ENCODE measurements at regions not wholly inside any gene's neighbourhood (a gene's known extent, or its start where the extent isn't known, plus 50 kb on each side); places are given as distances from the start of the nearest gene placed in this dataset.

- Histone ChIP-seq H3K4me2 (ENCODE audit: low read depth, low read length) (no peak overlapping the region), H3K36me3 (replicated peaks in 1 of 2; ENCODE audit: control insufficient read depth in 1 of 2, insufficient read depth in 2 of 2, low read length in 2 of 2) (no peaks in the 10 kb centered on the region), H3K4me3 (replicated peaks in 1 of 3; ENCODE audit: insufficient read depth in 1 of 3, low read depth in 2 of 3, low read length in 3 of 3) (no peak overlapping the region), H2AFZ (ENCODE audit: low read length) (no peak overlapping the region), H3K9me3 (ENCODE audit: low read length) (no peaks in the 10 kb centered on the region), H3K4me1 (ENCODE audit: insufficient read depth, low read length) (no peaks in the 10 kb centered on the region), H4K20me1 (ENCODE audit: insufficient read depth, low read length) (no peaks in the 10 kb centered on the region), H3K27me3 (ENCODE audit: control insufficient read depth in 1 of 2, insufficient read depth in 2 of 2, low read length in 2 of 2) (no peaks in the 10 kb centered on the region; a peak in 2 of 5 replicates), H3K9ac (ENCODE audit: insufficient read depth, low read depth, low read length) (no peak overlapping the region), H3K27ac (ENCODE audit: extremely low read length, insufficient read depth, low read length) (no peak overlapping the region), H3K79me2 (ENCODE audit: insufficient read depth, low read length) (no peaks in the 10 kb centered on the region)
- POLR2A ChIA-PET, result no interaction called here
- 23% methylated on average over 6 of the region's 7 CpGs for WGBS (ENCODE audit: low lambda C conversion rate)
- DNase-seq (ENCODE audit: low spot score) (no peak), ATAC-seq (no peak), FAIRE-seq (no peak)
- TF ChIP-seq EP300 (IDR thresholded peaks at IDR 0.05; ENCODE audit: low read depth in 2 of 2, low read length in 2 of 2), result no peak
- TF ChIP-seq EP300 (CRISPR knock-in tag; IDR thresholded peaks at IDR 0.05; ENCODE audit: borderline replicate concordance), result no peak
- no peak for TF ChIP-seq ZNF3 (CRISPR knock-in tag; IDR thresholded peaks at IDR 0.05)
- in situ Hi-C loops (cut with HindIII; ENCODE audit: extremely low pct_ligation_motif_present, low pct_unique_long_range_greater_than_20kb), result no loop called here
- intact Hi-C loops (cut with micrococcal nuclease; ENCODE audit: unreplicated experiment), result no loop called here
- BruUV-seq (replicated peaks), result no TSS peak
- CTCF ChIA-PET (ENCODE audit: low intra/inter-chr PET ratio, low total read pairs), result no interaction called here
Observed at GRCh38 chr18:7370375-7370774, 139.5 kb downstream of the LRRC30 start.

DNA sequence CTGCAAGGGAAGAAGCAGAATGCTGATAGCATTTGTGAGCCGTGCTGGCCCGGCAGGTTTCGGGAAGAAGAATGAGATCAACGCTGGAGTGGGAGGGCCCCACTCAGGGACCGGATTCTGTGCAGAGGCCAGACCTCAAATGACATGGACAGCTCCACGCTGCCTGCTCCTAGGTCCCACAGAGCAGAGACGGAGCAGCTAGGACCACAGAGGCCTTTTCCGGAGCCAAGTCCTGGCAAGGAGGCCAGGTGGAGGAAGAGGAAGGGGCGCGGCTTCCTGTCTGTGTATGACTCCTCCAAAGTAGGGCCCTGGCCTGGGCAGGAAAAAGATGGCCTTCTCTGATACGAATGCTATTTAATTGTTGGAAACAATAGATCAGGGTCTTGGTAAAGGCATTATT lies 139.9 kb downstream of the LRRC30 start:
- H3K4me2 ChIP-seq (ENCODE audit: low read depth, low read length), result no peak overlapping the region
- POLR2A ChIA-PET, result no interaction called here
- CTCF ChIA-PET (ENCODE audit: low intra/inter-chr PET ratio, low total read pairs), result no interaction called here
- no peak for ATAC-seq
- FAIRE-seq, result no peak
- WGBS (ENCODE audit: low lambda C conversion rate), result 33% methylated on average over 8 of the region's 11 CpGs
- intact Hi-C loops (cut with micrococcal nuclease; ENCODE audit: unreplicated experiment) (no loop called here), in situ Hi-C loops (cut with HindIII; ENCODE audit: extremely low pct_ligation_motif_present, low pct_unique_long_range_greater_than_20kb) (no loop called here)
- H3K9me3 ChIP-seq (ENCODE audit: low read length), result no peaks in the 10 kb centered on the region
- no peaks in the 10 kb centered on the region for H3K4me1 ChIP-seq (ENCODE audit: insufficient read depth, low read length)
- H3K27me3 ChIP-seq (ENCODE audit: control insufficient read depth in 1 of 2, insufficient read depth in 2 of 2, low read length in 2 of 2), result no peaks in the 10 kb centered on the region; a peak in 2 of 5 replicates
- no peak overlapping the region for H3K9ac ChIP-seq (ENCODE audit: insufficient read depth, low read depth, low read length)
- H4K20me1 ChIP-seq (ENCODE audit: insufficient read depth, low read length), result no peaks in the 10 kb centered on the region
- no peak for DNase-seq (ENCODE audit: low spot score)
- no peak overlapping the region for H3K4me3 ChIP-seq (replicated peaks in 1 of 3; ENCODE audit: insufficient read depth in 1 of 3, low read depth in 2 of 3, low read length in 3 of 3)
- no peak overlapping the region for H2AFZ ChIP-seq (ENCODE audit: low read length)
- H3K36me3 ChIP-seq (replicated peaks in 1 of 2; ENCODE audit: control insufficient read depth in 1 of 2, insufficient read depth in 2 of 2, low read length in 2 of 2), result no peaks in the 10 kb centered on the region
- no peak overlapping the region for H3K27ac ChIP-seq (ENCODE audit: extremely low read length, insufficient read depth, low read length)
- no peaks in the 10 kb centered on the region for H3K79me2 ChIP-seq (ENCODE audit: insufficient read depth, low read length)
- BruUV-seq (replicated peaks), result no TSS peak
- no peak for TF ChIP-seq ZNF816 (CRISPR knock-in tag; IDR thresholded peaks at IDR 0.05; ENCODE audit: borderline replicate concordance)
- TF ChIP-seq, protein P1, sequence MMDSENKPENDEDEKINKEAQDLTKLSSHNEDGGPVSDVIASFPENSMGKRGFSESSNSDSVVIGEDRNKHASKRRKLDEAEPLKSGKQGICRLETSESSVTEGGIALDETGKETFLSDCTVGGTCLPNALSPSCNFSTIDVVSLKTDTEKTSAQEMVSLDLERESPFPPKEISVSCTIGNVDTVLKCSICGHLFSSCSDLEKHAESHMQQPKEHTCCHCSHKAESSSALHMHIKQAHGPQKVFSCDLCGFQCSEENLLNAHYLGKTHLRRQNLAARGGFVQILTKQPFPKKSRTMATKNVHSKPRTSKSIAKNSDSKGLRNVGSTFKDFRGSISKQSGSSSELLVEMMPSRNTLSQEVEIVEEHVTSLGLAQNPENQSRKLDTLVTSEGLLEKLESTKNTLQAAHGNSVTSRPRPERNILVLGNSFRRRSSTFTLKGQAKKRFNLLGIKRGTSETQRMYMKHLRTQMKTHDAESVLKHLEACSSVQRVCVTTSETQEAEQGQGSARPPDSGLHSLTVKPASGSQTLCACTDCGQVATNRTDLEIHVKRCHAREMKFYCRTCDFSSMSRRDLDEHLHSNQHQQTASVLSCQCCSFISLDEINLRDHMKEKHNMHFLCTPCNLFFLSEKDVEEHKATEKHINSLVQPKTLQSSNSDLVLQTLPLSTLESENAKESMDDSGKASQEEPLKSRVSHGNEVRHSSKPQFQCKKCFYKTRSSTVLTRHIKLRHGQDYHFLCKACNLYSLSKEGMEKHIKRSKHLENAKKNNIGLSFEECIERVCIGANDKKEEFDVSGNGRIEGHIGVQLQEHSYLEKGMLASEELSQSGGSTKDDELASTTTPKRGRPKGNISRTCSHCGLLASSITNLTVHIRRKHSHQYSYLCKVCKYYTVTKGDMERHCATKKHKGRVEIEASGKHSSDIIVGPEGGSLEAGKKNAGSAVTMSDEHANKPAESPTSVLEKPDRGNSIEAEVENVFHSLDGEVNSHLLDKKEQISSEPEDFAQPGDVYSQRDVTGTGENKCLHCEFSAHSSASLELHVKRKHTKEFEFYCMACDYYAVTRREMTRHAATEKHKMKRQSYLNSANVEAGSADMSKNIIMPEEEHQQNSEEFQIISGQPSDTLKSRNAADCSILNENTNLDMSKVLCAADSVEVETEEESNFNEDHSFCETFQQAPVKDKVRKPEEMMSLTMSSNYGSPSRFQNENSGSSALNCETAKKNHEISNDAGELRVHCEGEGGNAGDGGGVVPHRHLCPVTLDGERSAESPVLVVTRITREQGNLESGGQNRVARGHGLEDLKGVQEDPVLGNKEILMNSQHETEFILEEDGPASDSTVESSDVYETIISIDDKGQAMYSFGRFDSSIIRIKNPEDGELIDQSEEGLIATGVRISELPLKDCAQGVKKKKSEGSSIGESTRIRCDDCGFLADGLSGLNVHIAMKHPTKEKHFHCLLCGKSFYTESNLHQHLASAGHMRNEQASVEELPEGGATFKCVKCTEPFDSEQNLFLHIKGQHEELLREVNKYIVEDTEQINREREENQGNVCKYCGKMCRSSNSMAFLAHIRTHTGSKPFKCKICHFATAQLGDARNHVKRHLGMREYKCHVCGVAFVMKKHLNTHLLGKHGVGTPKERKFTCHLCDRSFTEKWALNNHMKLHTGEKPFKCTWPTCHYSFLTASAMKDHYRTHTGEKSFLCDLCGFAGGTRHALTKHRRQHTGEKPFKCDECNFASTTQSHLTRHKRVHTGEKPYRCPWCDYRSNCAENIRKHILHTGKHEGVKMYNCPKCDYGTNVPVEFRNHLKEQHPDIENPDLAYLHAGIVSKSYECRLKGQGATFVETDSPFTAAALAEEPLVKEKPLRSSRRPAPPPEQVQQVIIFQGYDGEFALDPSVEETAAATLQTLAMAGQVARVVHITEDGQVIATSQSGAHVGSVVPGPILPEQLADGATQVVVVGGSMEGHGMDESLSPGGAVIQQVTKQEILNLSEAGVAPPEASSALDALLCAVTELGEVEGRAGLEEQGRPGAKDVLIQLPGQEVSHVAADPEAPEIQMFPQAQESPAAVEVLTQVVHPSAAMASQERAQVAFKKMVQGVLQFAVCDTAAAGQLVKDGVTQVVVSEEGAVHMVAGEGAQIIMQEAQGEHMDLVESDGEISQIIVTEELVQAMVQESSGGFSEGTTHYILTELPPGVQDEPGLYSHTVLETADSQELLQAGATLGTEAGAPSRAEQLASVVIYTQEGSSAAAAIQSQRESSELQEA (CRISPR knock-in tag; IDR thresholded peaks at IDR 0.05; ENCODE audit: not compliant biosample characterization), result no peak
